ENCODE measurements at regions not wholly inside any gene's neighbourhood (a gene's known extent, or its start where the extent isn't known, plus 50 kb on each side); places are given as distances from the start of the nearest gene placed in this dataset.

- no peak for TF ChIP-seq CTCF (IDR thresholded peaks at IDR 0.05)
- no peak for TF ChIP-seq POLR2A (IDR thresholded peaks at IDR 0.05)
These were observed 385.0 kb upstream of the TNP1 start for GRCh38 chr2:217244815-217245214.

All from body of pancreas (tissue), 4 donors.